NB4 (cell line): ENCODE measurements at regions not wholly inside any gene's neighbourhood (a gene's known extent, or its start where the extent isn't known, plus 50 kb on each side); places are given as distances from the start of the nearest gene placed in this dataset.

Experiments used
- MYC ChIP-seq: IDR thresholded peaks from 2 replicates; pipeline ENCODE4 v1.6.1; 2011; ENCODE audit warnings: low read depth, low read length
- POLR2A ChIP-seq: IDR thresholded peaks from 2 replicates; pipeline ENCODE4 v1.6.1; 2011; ENCODE audit warnings: mild to moderate bottlenecking; ENCODE audit not compliant: insufficient read length; ENCODE audit errors: extremely low read depth
- TF ChIP-seq, protein P1 (sequence below): IDR thresholded peaks from one replicate; pipeline ENCODE4 v1.5.1; 2012; ENCODE audit warnings: low read depth, low read length
- TF ChIP-seq, protein P2 (sequence below): IDR thresholded peaks from 2 replicates; pipeline ENCODE4 v1.6.1; 2011; ENCODE audit warnings: low read depth, low read length

- TF ChIP-seq, protein P1, sequence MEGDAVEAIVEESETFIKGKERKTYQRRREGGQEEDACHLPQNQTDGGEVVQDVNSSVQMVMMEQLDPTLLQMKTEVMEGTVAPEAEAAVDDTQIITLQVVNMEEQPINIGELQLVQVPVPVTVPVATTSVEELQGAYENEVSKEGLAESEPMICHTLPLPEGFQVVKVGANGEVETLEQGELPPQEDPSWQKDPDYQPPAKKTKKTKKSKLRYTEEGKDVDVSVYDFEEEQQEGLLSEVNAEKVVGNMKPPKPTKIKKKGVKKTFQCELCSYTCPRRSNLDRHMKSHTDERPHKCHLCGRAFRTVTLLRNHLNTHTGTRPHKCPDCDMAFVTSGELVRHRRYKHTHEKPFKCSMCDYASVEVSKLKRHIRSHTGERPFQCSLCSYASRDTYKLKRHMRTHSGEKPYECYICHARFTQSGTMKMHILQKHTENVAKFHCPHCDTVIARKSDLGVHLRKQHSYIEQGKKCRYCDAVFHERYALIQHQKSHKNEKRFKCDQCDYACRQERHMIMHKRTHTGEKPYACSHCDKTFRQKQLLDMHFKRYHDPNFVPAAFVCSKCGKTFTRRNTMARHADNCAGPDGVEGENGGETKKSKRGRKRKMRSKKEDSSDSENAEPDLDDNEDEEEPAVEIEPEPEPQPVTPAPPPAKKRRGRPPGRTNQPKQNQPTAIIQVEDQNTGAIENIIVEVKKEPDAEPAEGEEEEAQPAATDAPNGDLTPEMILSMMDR, result no peak
- TF ChIP-seq, protein P2, sequence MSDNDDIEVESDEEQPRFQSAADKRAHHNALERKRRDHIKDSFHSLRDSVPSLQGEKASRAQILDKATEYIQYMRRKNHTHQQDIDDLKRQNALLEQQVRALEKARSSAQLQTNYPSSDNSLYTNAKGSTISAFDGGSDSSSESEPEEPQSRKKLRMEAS, result no peak
- no peak for TF ChIP-seq POLR2A
- no peak for TF ChIP-seq MYC
Observed at GRCh38 chr5:74183041-74183440, 457.5 kb downstream of the ENC1 start.
